Left colon (tissue), 2 donors: ENCODE measurements at regions not wholly inside any gene's neighbourhood (a gene's known extent, or its start where the extent isn't known, plus 50 kb on each side); places are given as distances from the start of the nearest gene placed in this dataset.
"Not testable (repeated sequence)": the region's sequence is repeated elsewhere in the genome, so short reads cannot be mapped to it uniquely, and the experiment has no call there.

Experiments used
- ATAC-seq: fragments of 200-7000 bp; cut with Tn5 transposase; one replicate; pipeline ENCODE4 v1.9.1; 2020; ENCODE audit warnings: mild to moderate bottlenecking, moderate library complexity
- DNase-seq, 2 donors: peaks; one replicate each; pipeline ENCODE4 v3.0.0-alpha.2; 2020
- intact Hi-C, 2 donors: fragments of 100-400 bp; cut with DNase I in 1 of 2; cut with micrococcal nuclease in 1 of 2; formaldehyde crosslinking; loops; one replicate each; pipeline versions ENCODE4 v1.11.2 to v1.14.0; 2022; cut with DNase I, micrococcal nuclease
- donor health status: DM: no; HTN: no; CAD: no.
- donor health status: DM: yes; HTN: yes; CAD: no.

DNA sequence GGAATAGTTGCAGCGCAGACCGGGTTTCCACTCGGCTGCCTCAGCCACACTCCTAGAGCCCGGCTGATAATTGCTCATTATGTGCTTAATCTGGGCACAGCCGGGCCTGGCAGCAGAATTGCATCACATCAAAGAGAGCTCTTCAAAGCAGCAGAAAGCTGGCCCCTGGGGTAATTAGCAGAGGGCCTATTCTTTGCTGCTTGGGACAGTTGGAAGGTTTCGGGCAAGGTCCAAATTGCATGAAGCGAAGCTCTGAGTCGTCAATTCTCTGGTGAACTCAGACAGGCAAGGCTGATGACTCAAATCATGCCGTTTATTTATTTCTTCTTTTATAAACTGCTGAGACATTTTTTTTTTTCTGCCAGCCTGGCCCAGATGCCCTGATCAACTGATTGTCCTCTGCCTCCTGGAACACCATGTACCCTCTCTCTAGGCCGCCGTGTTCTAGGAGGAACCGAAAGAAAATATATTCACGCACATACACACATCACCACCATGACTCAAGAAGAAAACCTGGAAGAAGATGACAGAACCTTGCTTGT, 242.2 kb downstream of the RAB11FIP2 start:
- DNase-seq (no peak), ATAC-seq (no peak)
- intact Hi-C loops, result no loop called here

DNA sequence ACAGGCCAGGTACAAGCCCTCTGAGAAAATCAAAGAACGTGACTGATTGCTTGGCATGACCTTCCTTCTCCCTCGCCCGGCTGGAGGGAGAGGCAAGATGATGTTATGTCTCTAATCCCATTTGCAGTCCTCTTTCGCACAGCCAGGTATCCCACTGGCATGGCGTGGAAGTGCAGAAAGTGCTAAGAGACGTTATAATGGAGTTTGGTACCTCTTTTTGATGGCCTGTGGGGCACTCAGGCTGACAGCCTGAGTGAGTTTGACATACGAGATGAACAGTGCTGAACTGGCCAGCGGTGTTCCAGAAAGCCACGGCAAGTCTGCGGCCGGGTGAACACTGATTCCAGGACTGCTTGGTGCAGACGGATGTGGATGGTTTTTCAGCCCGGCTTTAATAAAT, 241.6 kb downstream of the RAB11FIP2 start:
- ATAC-seq (no peak), DNase-seq (no peak)
- intact Hi-C loops, result no loop called here

DNA sequence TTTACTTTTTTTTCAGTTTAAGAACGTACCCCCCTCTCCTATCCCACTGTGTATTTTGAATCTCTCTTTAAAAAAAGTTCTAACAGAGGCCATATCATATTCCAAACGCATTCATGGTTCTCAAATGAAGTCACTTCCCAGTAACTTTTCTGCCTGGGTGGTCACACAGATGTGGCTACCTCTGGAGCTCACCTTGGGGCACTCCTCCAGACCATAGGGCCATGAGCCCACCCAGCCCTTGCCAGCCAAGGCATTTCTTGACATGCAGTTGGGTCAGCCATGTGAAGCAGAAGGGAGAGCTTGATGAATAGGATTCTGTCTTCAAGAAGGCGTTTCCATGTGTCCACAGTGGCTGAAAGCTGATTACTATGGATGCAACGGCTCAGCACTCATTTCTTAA, 239.3 kb downstream of the RAB11FIP2 start:
- DNase-seq, result no peak
- no peak for ATAC-seq
- intact Hi-C loops, result no loop called here

DNA sequence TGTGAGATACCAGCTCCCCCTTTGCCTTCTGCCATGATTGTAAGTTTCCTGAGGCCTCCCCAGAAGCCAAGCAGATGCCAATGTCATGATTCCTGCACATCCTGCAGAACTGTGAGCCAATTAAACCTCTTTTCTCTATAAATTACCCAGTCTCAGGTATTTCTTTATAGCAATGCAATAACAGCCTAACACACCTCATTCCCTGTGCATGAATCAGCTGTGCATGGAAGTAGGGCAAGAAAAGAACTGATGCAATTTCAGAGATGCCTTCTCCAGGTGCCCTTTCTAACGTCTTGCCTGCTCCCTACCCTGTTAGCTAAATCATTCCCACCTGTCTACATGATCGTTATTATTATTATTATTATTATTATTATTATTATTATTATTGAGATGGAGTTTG, 230.9 kb downstream of the RAB11FIP2 start:
- ATAC-seq, DNase-seq, intact Hi-C loops: not testable (repeated sequence)

DNA sequence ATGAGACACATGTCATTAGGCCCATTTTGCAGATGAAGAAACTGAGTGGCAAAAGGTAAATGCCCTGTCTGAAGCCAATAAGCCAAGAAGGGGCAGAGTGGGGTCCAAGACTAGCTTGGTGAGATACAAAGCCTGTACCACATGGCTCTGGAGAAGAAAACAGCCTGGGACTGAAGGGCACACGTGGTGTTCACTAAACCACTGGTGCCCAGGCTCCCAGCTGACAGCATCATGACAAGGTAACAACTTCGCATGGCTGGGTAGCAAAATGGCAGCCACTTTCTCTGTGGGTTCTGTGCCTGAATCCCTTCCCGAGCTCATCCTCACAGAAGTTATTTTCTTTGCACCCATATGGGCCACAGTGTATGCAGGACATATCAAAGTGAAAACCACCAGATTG, 229.6 kb downstream of the RAB11FIP2 start:
- intact Hi-C loops, result no loop called here
- no peak for ATAC-seq
- DNase-seq, result no peak

DNA sequence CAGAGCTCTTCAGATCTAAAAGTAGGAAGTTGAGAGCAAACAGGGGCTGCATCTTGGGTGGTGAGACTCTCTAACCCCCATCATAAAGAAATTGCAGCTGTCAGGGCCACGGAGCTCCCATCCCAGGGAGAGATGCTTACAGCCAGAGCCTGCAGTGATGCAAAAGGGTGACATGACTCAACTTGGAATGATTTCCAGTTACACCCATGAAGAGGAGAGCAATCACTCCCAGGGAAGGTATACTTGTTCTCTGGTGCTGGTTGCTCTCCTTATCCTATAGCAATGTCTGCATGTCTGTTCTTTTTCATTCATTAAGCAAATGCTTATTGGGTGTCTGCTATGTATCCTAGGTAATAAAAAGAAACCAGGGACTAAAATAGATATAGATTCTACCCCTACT, 228.0 kb downstream of the RAB11FIP2 start:
- DNase-seq, result no peak
- intact Hi-C loops, result no loop called here
- ATAC-seq, result no peak

DNA sequence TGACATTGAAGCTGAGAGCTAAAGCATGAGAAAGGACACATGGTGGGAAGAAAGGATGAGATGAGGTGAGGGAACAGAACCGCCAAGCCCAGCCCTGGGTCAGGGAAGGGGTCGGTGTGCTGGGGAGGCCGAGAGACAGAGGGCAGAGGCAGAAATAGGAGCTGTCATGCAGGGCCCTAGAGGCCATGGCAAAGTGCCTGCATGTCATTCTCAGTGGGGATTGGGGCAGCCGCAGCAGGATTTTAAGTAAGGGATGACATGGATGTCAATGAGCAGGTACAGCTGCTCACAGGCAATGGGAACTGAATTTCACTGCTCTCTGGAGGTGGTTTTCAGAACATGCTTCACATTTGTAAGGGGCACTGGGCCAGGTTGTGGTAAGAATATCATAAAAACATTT, 227.4 kb downstream of the RAB11FIP2 start:
- ATAC-seq, result no peak
- intact Hi-C loops, result no loop called here
- DNase-seq, result no peak

DNA sequence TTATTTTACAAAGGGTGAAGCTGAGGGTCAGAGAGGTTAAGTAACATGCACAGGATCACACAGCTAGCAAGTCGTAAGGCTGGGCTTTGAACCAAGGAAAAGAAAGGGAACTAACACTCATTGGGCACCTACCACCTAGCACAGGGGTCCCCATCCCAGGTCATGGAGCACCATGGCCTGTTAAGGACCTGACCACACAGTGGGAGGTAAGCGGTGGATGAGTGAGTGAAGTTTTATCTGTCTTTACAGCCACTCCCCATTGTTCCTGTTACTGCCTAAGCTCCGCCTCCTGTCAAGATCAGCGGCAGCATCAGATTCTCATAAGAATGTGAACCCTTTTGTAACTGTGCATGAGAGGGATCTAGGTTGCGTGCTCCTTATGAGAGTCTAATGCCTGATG, 222.8 kb downstream of the RAB11FIP2 start:
- no peak for ATAC-seq
- intact Hi-C loops, result no loop called here
- DNase-seq, result no peak

DNA sequence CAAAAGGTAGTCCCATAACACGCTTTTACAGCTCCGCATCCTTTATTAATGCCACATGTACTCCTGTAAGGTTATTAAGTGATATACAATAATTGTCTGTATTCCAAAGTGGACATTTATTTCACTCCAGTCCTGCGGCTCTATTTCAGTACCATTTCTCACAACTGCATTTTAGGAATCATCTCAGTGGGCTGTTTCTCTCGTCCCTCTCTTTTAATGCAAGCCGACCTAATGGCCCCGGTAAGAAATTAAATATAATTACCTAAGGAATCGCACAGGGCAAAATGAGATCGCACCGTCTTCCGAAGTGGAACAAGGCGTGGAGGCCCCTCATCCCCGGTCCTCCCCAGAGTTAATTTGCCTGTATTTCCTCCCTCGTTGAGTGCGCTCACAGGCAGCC, 216.5 kb downstream of the RAB11FIP2 start:
- ATAC-seq (no peak), DNase-seq (no peak)
- intact Hi-C loops, result no loop called here

DNA sequence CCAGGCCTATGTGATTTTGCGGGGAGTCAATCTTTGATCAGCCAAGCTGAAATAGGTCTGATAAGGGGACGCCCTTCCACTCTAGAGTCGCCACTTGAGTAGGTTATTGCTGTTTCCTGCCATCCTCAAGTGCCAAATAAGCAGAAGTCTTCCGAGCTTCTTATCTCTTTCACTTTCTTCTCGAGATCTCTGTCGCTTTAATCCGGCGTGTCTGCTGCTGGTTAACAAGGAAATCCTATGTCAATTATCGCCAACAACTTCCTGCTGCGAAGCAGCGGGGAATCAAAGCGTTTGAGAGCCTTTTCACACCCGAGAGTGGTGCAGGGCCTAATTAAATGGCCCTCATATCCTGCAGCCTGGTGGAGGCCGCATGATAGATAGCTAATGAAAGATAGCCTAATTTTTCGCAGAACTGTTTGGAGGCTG, 215.9 kb downstream of the RAB11FIP2 start:
- DNase-seq (peak; percentile 25 to 39), ATAC-seq (peak; percentile 95)
- intact Hi-C loops, result no loop called here

DNA sequence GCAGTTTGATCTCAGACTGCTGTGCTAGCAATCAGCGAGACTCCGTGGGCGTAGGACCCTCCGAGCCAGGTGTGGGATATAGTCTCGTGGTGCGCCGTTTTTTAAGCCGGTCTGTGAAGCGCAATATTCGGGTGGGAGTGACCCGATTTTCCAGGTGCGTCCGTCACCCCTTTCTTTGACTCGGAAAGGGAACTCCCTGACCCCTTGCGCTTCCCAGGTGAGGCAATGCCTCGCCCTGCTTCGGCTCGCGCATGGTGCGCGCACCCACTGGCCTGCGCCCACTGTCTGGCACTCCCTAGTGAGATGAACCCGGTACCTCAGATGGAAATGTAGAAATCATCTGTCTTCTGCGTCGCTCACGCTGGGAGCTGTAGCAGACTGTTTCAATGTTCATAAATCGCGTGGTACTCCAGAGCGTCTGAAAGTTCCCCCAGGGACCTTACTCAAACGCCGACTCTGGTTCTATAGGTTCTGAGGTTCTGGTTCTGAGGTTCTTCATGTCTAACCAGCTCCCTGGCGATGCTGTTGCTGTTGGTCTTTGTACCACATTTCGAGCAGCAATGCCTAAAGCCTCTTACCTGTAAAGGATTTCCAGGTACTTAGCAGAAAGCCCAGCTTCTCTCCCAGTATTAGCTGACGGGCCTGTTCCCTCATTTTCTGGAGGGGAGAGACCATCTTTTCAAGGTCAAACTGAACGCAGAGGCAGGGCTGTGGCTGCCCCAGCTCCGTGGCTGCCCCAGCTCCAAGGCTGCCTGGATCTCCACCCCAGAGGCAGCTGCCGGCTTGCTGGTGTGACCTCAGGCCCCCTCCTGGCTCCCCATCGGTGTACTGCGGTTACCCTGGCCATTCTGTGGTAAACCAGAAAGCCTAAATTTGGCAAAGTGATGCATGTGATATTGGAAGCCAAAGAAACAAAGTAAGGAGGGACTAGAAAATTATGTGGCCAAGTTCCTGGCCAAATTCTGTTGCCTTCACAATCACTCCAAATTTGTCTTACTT, 207.9 kb downstream of the RAB11FIP2 start:
- intact Hi-C loops, DNase-seq: not testable (repeated sequence)
- ATAC-seq, result peak; percentile 36

DNA sequence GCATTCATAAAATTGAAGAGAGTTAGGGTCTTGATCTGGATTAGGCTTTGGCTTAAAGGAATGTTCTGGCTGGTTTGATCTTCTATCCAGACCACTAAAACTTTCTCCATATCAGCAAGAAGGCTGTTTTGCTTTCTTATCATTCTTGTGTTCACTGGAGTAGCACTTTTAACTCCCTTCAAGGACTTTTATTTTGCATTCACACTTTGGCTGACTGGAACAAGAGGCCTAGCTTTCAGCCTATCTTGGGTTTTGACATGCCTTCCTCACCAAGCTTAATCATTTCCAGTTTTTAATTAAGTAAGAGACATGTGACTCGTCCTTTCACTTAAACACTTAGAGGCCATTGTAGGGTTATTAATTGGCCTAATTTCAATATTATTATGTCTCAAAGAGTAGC, 190.3 kb downstream of the RAB11FIP2 start:
- DNase-seq, intact Hi-C loops, ATAC-seq: not testable (repeated sequence)

DNA sequence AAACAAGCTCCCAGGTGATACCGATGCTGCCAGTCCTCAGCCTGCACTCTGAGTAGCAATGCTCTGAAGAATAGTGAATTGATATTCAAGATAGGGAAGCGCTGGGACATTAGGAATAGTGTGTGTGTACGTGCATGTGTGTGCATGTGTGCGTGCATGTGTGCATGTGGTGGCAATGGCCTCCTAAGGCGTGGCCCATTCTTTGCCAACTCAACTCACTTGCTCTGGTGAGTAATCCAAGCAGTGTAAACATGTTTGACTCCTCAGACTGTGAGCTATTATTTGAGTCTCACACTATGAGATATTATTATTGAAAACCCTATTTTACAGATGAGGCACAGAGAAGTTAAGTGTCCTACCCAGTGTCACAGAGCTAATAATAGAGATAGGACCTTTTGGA, 186.6 kb downstream of the RAB11FIP2 start:
- DNase-seq (no peak), ATAC-seq (no peak)
- intact Hi-C loops, result no loop called here

DNA sequence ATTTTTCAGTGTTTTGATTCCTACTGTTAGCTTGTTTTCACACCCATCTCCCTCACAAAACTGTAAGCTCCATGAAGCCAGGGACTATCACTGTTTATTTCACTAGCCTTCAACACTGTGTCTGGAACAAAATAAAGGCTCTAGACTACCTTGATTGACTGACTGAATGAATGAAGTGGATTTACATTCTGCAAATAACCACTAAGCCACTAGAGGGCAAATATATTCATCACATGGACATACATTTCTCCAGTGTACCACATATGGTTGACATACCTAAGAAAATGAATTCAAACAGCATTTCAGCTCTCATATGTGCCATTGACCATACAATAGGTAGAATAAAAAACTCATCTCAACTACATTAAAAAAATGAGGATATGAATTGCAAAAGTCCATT, 185.9 kb downstream of the RAB11FIP2 start:
- intact Hi-C loops, result no loop called here
- DNase-seq (no peak), ATAC-seq (peak; percentile 51)

DNA sequence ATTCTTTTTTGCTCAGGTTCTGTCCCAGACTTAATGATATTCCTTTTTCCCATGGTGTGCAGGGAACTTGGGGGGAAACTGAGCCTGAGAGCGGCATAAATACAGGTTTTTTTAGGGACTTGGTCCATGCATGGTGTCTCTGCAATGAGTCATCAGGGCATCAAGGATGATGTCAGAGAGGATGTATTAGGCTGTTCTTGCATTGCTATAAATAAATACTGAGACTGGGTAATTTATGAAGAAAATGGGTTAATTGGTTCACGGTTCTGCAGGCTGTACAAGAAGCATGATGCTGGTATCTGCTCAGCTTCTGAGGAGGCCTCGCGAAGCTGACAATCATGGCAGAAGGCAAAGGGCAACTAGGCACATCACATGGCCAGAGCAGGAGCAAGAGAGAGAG, 185.4 kb downstream of the RAB11FIP2 start:
- ATAC-seq, result no peak
- DNase-seq, result no peak
- intact Hi-C loops, result no loop called here

DNA sequence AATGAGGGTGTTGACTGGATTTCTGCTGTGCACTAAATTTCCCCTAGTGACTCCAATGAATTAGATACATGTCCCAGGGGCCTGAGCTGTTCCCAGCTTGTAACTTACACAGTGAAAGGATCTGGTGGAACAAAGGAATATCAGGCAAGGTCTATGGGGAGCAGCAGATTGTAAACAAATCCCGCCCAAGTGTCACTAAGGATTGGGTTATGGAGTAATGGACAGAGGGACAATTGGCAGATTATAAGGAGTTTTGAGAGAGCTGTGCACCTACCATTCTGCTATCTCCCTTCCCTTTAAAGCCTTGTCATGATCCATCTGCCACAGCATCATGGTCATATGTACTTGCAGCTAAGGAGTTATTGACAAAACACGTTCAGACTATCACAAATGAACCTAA, 183.0 kb downstream of the RAB11FIP2 start:
- ATAC-seq, result no peak
- no peak for DNase-seq
- intact Hi-C loops, result no loop called here

DNA sequence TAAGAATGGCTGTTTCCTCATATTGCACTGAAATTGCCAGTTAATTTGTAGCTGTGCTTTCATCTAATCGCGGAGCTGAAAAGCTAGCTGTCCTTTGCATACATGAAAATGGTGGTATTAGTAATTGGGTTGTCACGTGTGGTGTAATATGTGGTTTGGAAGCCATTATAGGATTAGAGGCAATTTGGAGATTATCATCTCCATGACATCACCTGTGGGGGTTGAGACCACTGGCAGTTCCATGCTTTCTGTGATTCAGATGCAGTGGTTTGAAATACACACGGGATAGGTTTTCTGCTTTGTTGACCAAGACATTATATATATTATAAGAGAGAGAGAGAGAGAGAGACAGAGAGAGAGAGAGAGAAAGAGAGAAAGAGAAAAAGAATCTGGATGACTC, 180.8 kb downstream of the RAB11FIP2 start:
- no peak for DNase-seq
- intact Hi-C loops, result no loop called here
- no peak for ATAC-seq

DNA sequence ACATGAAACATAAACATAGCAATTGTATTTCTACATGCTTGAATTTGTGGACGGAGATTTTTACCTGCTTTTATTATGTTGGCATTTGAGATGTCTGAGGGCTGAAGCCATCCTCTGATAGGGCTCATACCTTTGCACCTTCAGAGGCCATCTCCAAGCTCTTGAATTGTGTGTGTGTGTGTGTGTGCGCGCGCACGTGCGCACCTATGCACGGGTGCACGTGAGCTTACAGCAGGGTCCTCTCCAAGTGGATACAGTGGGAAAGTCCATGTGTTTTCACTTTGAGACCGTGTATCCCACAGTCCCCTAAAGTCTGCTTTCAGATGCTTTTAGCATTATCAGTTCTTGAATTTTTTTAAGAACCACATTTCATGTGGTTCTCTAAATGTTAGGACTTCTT, 178.6 kb downstream of the RAB11FIP2 start:
- ATAC-seq (no peak), DNase-seq (no peak)
- intact Hi-C loops, result no loop called here

DNA sequence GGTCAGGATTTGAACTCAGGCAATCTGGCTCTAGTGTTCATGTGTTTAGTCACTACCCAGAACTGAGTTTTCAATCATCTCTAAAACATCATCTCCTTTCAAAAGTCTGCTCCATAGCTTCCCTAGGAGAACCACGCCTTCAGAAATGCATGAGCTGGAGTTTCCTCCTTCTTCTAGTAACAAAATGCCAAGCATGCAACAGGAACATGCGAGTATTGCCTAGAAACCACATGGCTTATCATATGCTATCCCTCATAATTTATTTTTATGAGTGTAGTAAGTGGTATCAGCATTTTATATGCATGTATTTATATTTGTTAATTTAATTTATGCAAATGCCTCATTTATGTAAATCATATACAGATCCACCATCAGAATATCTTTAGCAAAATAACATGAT, 170.9 kb downstream of the RAB11FIP2 start:
- intact Hi-C loops, result no loop called here
- DNase-seq, result no peak
- no peak for ATAC-seq

DNA sequence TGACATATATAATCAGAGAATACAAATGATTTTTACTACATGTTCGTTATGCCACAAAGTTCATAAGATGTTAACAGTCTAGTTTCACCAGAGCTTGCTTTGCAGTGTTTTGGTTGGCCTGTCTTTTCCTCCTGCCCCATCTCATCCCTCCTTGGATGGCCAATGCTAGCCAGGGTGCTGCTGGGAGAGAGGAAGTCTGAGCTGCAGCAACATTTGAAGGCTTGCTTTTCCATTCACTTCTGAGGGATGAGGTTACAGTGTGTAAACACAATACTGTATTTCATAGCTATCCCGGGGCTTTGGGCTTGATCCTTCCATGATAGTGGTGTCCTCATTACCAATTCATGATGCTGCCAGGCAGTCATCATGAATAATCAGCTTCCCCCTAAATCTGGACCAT, 170.5 kb downstream of the RAB11FIP2 start:
- DNase-seq (no peak), ATAC-seq (no peak)
- intact Hi-C loops, result no loop called here

DNA sequence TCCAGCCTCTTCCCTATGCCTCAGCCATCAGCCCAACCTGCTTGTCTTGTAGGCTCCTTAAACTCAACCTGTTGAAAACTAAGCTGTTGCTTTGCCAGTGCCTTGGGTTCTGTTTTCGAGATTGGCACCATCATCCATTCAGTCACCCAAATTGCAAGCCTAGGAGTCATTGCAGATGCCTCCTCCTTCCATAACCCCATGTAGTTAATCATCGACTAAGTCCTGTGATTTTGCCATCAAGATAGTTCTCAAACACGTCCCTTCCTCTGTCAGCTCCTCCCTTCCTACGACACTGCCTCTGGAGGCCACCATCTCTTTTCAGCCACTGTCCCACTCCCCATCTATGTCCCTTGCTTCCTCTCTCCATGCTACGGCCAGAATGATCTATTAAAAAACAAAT, 168.1 kb downstream of the RAB11FIP2 start:
- intact Hi-C loops, result no loop called here

More for the DNA sequence above, 168.1 kb downstream of the RAB11FIP2 start:
- DNase-seq, result no peak
- ATAC-seq, result no peak
